Lower lobe of right lung (tissue), 2 donors: ENCODE measurements at regions not wholly inside any gene's neighbourhood (a gene's known extent, or its start where the extent isn't known, plus 50 kb on each side); places are given as distances from the start of the nearest gene placed in this dataset.

Experiments
- ATAC-seq, 2 donors: fragments of 200-7000 bp; cut with Tn5 transposase; one replicate each; pipeline ENCODE4 v1.9.1; 2020 to 2022; ENCODE audit warnings: mild to moderate bottlenecking in 2 of 2, moderate library complexity in 2 of 2
- DNase-seq: peaks from one replicate; pipeline ENCODE4 v3.0.0-alpha.2; 2020
- H3K27ac ChIP-seq: fragments of 200-600 bp; one replicate; pipeline ENCODE4 v1.8.0; 2022
- H3K27me3 ChIP-seq: fragments of 200-600 bp; one replicate; pipeline ENCODE4 v1.8.0; 2022; ENCODE audit warnings: low read depth
- H3K36me3 ChIP-seq: fragments of 200-600 bp; one replicate; pipeline ENCODE4 v1.8.0; 2022; ENCODE audit warnings: mild to moderate bottlenecking
- H3K4me1 ChIP-seq: fragments of 200-600 bp; one replicate; pipeline ENCODE4 v1.8.0; 2022
- H3K4me3 ChIP-seq: fragments of 200-600 bp; one replicate; pipeline ENCODE4 v1.8.0; 2022; ENCODE audit warnings: mild to moderate bottlenecking
- H3K9me3 ChIP-seq: fragments of 200-600 bp; one replicate; pipeline ENCODE4 v1.8.0; 2022
- CTCF ChIP-seq: fragments of 200-600 bp; IDR thresholded peaks from one replicate; pipeline ENCODE4 v1.8.0; 2022; ENCODE audit warnings: antibody characterized with exemption, mild to moderate bottlenecking
- intact Hi-C: fragments of 100-400 bp; cut with DNase I; formaldehyde crosslinking; loops from one replicate; pipeline ENCODE4 v1.11.0; 2022
- donor health status: DM: no; HTN: yes; CAD: no; lungs with severe emphysema.

GRCh38 chr18:62659698-62660097, 55.6 kb upstream of the PHLPP1 start:
- no peak for TF ChIP-seq CTCF
- Histone ChIP-seq H3K4me1 (no peaks in the 10 kb centered on the region), H3K36me3 (no peaks in the 10 kb centered on the region), H3K27me3 (no peaks in the 10 kb centered on the region), H3K4me3 (no peak overlapping the region), H3K9me3 (no peaks in the 10 kb centered on the region), H3K27ac (no peak overlapping the region)
- intact Hi-C loops = no loop called here
- no peak for ATAC-seq
- no peak for DNase-seq

GRCh38 chr18:62660691-62661090, 54.6 kb upstream of the PHLPP1 start:
- ATAC-seq (no peak), DNase-seq (no peak)
- Histone ChIP-seq H3K27ac (no peak overlapping the region), H3K4me1 (no peaks in the 10 kb centered on the region), H3K36me3 (no peaks in the 10 kb centered on the region), H3K27me3 (no peaks in the 10 kb centered on the region), H3K4me3 (no peak overlapping the region), H3K9me3 (no peaks in the 10 kb centered on the region)
- TF ChIP-seq CTCF = no peak
- intact Hi-C loops = no loop called here

- no peaks in the 10 kb centered on the region for H3K36me3 ChIP-seq
- H3K4me3 ChIP-seq = no peak overlapping the region
- TF ChIP-seq CTCF = no peak
- H3K27me3 ChIP-seq = no peaks in the 10 kb centered on the region
- no peaks in the 10 kb centered on the region for H3K9me3 ChIP-seq
- no peak overlapping the region for H3K27ac ChIP-seq
- ATAC-seq (no peak), DNase-seq (no peak)
- H3K4me1 ChIP-seq = no peaks in the 10 kb centered on the region
- intact Hi-C loops = no loop called here
Observed at GRCh38 chr18:62663731-62664336, 51.5 kb upstream of the PHLPP1 start.

- intact Hi-C loops = no loop called here
- Histone ChIP-seq H3K27ac (no peak overlapping the region), H3K27me3 (no peaks in the 10 kb centered on the region), H3K36me3 (no peaks in the 10 kb centered on the region), H3K4me1 (no peaks in the 10 kb centered on the region), H3K9me3 (no peaks in the 10 kb centered on the region), H3K4me3 (no peak overlapping the region)
- DNase-seq (no peak), ATAC-seq (no peak)
- TF ChIP-seq CTCF = no peak
Observed at GRCh38 chr18:62664414-62664813, 50.9 kb upstream of the PHLPP1 start.

- Histone ChIP-seq H3K27me3 (no peaks in the 10 kb centered on the region), H3K36me3 (no peaks in the 10 kb centered on the region), H3K27ac (no peak overlapping the region), H3K9me3 (no peaks in the 10 kb centered on the region), H3K4me3 (no peak overlapping the region), H3K4me1 (no peaks in the 10 kb centered on the region)
- TF ChIP-seq CTCF = no peak
- ATAC-seq = no peak
- DNase-seq = no peak
- intact Hi-C loops = no loop called here
Observed at GRCh38 chr18:62665188-62665587, 50.2 kb upstream of the PHLPP1 start.
